VCaP (cell line): ENCODE measurements at regions not wholly inside any gene's neighbourhood (a gene's known extent, or its start where the extent isn't known, plus 50 kb on each side); places are given as distances from the start of the nearest gene placed in this dataset.

ENCODE experiments used
- H3K27ac ChIP-seq: fragments of 450-650 bp; 2 replicates; pipeline ENCODE4 v1.5.1; 2017
- TF ChIP-seq, protein P1 (sequence below): fragments of 450-650 bp; conservative IDR thresholded peaks from 2 replicates; pipeline ENCODE4 v1.5.1; 2017; ENCODE audit warnings: mild to moderate bottlenecking, moderate library complexity

DNA sequence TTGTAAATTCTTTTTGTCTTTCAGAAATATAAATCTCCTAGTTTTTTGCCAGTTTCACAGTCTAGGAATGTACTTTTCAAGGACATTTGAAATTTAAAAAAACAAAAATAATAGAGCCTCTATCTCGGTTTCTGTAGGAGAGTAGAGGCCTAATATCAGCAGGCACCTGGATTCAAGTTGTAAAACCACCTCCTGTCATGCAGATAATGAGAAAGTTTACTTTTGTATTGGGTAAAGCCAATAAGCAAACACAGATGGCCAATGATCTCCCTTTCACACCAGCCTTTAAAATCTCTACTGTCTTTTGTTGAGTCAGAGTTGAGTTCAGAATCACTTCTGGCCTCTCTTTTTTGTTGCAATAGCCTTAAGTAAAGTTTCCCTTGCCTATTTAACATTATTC is 1499.9 kb downstream of the PCDH18 start:
- TF ChIP-seq, protein P1, sequence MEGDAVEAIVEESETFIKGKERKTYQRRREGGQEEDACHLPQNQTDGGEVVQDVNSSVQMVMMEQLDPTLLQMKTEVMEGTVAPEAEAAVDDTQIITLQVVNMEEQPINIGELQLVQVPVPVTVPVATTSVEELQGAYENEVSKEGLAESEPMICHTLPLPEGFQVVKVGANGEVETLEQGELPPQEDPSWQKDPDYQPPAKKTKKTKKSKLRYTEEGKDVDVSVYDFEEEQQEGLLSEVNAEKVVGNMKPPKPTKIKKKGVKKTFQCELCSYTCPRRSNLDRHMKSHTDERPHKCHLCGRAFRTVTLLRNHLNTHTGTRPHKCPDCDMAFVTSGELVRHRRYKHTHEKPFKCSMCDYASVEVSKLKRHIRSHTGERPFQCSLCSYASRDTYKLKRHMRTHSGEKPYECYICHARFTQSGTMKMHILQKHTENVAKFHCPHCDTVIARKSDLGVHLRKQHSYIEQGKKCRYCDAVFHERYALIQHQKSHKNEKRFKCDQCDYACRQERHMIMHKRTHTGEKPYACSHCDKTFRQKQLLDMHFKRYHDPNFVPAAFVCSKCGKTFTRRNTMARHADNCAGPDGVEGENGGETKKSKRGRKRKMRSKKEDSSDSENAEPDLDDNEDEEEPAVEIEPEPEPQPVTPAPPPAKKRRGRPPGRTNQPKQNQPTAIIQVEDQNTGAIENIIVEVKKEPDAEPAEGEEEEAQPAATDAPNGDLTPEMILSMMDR, result no peak
- no peak overlapping the region for H3K27ac ChIP-seq

DNA sequence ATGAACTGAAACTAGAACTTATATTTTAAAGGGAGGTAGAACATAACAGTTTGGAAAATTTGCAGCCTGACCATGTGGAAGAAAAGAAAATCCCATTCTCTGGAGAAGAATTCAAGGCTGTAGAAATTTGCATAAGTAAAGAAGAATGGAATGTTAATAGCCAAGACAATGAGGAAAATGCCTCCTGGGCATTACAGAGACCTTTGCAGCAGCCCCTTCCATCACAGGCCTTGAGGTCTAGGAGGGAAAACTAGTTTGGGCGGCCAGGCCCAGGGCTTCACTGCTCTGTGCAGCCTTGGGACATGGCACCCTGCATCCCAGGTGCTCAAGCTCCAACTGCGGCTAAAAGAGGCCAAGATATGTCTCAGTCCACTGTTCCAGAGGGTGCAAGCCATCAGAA is 1506.8 kb downstream of the PCDH18 start:
- TF ChIP-seq, protein P1, result no peak

DNA sequence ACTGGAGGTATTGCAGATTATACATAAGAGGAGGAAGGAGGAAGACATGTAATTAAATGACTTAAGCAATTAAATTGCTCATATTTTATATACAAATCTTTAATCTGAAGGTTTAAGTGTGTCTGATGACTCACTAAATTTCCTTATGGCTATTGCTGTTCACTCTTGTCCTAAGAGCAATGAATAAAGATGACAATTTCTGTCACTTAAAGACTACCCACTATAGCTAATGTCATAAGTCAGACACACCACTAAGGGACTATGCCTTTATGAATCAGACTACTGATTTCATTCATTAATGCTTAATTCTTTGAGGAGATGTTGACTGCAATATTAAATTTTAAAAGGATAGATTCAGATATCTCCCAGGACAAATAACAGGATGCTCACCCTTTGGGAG is 1514.7 kb downstream of the PCDH18 start:
- TF ChIP-seq, protein P1, result no peak
- no peak overlapping the region for H3K27ac ChIP-seq

More for the DNA sequence above, 1506.8 kb downstream of the PCDH18 start:
- no peak overlapping the region for H3K27ac ChIP-seq

DNA sequence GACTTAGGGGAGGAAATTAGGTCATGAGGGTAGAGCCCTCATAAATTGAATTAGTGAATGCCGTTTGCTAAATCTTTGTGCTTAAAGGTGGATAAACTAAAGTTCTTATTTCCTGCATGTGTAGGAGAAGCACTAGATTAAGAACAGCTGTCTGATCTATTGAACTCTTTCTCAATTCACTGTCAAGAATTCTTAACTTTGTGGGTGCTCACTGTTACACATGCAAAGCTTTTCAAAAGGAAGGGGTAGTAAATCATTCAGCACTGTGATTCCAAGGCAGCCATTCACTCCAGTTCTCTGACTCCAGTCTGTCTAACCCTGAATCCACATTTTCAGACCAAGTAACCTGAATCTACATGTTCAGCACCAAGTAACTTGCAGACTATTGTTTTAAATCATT is 1520.1 kb downstream of the PCDH18 start:
- no peak overlapping the region for H3K27ac ChIP-seq
- TF ChIP-seq, protein P1, result no peak

DNA sequence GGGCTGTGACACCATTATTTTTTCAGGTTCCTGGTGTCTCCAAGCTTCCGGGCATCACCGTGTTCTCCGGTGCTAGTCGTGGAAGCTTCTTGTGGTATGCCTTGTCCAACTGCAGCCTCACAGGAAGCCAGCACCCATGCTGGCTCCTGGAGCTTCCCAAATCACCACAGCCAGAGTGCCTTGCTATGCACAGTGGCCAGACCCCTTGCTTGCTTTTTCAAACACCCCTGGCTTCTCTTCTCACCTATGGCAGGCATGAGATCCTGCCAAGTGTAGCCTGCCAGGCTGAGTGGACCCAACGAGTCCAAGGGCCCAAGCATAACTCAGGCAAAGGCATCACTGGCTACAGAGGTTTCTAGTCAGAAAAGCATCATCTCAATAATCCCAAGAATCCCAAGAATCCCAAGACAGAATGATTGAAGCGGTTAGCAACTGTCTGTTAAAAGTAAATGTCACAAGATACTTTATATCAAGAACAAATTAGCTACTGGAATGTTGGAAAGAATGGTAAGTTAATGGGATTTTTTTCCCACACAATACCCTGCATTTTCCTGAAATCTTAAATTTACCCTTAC is 1522.9 kb downstream of the PCDH18 start:
- H3K27ac ChIP-seq, result no peak overlapping the region
- TF ChIP-seq, protein P1, result no peak

DNA sequence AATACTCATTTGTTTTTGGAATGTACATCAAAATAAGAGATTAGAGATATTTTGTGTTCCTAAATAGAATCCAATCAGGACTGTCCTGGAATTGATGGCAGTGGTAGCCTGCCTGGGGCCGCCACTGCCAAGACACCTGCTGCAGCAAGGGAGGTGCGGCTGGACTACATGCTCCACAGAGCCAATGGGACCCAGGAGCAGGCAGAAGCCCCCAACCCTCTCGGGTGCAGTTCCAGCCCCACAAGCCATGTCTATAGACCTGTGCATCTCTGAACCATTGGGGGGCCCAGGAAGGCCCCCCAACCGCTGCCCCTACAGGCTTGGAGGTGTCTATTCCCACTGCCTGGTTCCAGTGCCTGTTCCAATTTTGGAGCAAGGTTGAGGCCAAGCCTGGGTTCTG is 1524.3 kb downstream of the PCDH18 start:
- TF ChIP-seq, protein P1, result no peak

DNA sequence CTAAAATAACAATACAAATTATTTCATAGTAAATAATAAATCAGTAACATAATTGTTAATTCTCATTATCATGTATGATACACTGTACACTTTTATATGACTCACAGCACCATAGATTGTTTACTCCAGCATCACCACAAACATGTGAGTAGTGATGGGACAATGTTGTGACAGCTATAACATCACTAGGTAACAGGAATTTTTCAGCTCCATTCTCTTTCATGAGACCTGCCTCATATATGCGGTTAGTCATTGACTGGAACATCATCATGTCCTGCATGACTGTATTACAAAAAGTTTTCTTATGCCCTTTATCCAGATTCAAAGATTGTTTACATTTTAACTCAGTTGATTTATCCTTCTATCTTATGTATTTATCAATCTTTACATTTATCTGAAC is 1530.0 kb downstream of the PCDH18 start:
- no peak overlapping the region for H3K27ac ChIP-seq
- TF ChIP-seq, protein P1, result no peak

More for the DNA sequence above, 1524.3 kb downstream of the PCDH18 start:
- no peak overlapping the region for H3K27ac ChIP-seq
